HL-60 (cell line): ENCODE measurements at regions not wholly inside any gene's neighbourhood (a gene's known extent, or its start where the extent isn't known, plus 50 kb on each side); places are given as distances from the start of the nearest gene placed in this dataset.

Experiments used
- GABPA ChIP-seq: IDR thresholded peaks from 2 replicates; pipeline ENCODE4 v1.6.1; 2012; ENCODE audit warnings: low read depth
- POLR2AphosphoS5 ChIP-seq: IDR thresholded peaks from 2 replicates; pipeline ENCODE4 v1.6.1; 2012; ENCODE audit warnings: low read depth
- SPI1 ChIP-seq: IDR thresholded peaks from 2 replicates; pipeline ENCODE4 v1.6.1; 2012; ENCODE audit warnings: low read depth, mild to moderate bottlenecking, borderline replicate concordance
- TF ChIP-seq, protein P1 (sequence below): IDR thresholded peaks from 2 replicates; pipeline ENCODE4 v1.6.1; 2012; ENCODE audit warnings: low read depth; ENCODE audit not compliant: insufficient replicate concordance
- TF ChIP-seq, protein P2 (sequence below): IDR thresholded peaks from one replicate; pipeline ENCODE4 v1.5.1; 2011; ENCODE audit warnings: low read length, control low read depth, inconsistent platforms; ENCODE audit not compliant: insufficient read depth

DNA sequence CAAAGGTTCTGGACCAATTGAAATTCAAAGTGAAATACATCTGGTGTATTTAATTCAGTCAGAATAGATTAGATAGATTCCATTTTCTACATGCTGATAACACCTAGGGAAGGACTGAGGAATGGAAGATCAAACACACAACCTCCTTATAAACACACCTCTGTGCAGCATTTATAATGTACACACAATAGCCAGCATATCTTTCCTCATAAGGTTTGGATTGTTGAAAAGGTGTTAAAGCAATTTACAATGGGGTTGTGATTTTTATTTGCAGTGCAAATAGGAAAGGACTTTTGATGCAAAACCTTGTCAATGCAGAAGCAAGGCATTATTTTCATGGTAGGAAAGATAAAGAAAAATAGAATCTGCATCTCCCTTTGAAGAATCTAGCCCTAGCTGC is 448.9 kb upstream of the KCNMB2 start:
- TF ChIP-seq, protein P1, sequence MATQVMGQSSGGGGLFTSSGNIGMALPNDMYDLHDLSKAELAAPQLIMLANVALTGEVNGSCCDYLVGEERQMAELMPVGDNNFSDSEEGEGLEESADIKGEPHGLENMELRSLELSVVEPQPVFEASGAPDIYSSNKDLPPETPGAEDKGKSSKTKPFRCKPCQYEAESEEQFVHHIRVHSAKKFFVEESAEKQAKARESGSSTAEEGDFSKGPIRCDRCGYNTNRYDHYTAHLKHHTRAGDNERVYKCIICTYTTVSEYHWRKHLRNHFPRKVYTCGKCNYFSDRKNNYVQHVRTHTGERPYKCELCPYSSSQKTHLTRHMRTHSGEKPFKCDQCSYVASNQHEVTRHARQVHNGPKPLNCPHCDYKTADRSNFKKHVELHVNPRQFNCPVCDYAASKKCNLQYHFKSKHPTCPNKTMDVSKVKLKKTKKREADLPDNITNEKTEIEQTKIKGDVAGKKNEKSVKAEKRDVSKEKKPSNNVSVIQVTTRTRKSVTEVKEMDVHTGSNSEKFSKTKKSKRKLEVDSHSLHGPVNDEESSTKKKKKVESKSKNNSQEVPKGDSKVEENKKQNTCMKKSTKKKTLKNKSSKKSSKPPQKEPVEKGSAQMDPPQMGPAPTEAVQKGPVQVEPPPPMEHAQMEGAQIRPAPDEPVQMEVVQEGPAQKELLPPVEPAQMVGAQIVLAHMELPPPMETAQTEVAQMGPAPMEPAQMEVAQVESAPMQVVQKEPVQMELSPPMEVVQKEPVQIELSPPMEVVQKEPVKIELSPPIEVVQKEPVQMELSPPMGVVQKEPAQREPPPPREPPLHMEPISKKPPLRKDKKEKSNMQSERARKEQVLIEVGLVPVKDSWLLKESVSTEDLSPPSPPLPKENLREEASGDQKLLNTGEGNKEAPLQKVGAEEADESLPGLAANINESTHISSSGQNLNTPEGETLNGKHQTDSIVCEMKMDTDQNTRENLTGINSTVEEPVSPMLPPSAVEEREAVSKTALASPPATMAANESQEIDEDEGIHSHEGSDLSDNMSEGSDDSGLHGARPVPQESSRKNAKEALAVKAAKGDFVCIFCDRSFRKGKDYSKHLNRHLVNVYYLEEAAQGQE = no peak
- TF ChIP-seq, protein P2, sequence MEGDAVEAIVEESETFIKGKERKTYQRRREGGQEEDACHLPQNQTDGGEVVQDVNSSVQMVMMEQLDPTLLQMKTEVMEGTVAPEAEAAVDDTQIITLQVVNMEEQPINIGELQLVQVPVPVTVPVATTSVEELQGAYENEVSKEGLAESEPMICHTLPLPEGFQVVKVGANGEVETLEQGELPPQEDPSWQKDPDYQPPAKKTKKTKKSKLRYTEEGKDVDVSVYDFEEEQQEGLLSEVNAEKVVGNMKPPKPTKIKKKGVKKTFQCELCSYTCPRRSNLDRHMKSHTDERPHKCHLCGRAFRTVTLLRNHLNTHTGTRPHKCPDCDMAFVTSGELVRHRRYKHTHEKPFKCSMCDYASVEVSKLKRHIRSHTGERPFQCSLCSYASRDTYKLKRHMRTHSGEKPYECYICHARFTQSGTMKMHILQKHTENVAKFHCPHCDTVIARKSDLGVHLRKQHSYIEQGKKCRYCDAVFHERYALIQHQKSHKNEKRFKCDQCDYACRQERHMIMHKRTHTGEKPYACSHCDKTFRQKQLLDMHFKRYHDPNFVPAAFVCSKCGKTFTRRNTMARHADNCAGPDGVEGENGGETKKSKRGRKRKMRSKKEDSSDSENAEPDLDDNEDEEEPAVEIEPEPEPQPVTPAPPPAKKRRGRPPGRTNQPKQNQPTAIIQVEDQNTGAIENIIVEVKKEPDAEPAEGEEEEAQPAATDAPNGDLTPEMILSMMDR = no peak
- TF ChIP-seq POLR2AphosphoS5 = no peak
- no peak for TF ChIP-seq GABPA
- TF ChIP-seq SPI1 = no peak
